Testis (tissue), 2 donors: ENCODE measurements at regions not wholly inside any gene's neighbourhood (a gene's known extent, or its start where the extent isn't known, plus 50 kb on each side); places are given as distances from the start of the nearest gene placed in this dataset.

Experiments
- DNase-seq: peaks from one replicate; pipeline ENCODE4 v3.0.0-alpha.2; 2019
- H3K27ac ChIP-seq, 2 donors: fragments of 200-600 bp; sonication (generic); one replicate each; pipeline ENCODE4 v1.5.1; 2019
- H3K27me3 ChIP-seq: fragments of 200-600 bp; sonication (generic); one replicate; pipeline ENCODE4 v1.5.1; 2019
- H3K36me3 ChIP-seq: fragments of 200-600 bp; sonication (generic); one replicate; pipeline ENCODE4 v1.5.1; 2017; ENCODE audit warnings: low read depth; ENCODE audit errors: missing control alignments
- H3K4me1 ChIP-seq: fragments of 200-600 bp; sonication (generic); one replicate; pipeline ENCODE4 v1.5.1; 2019
- H3K4me3 ChIP-seq, 2 donors: fragments of 200-600 bp; sonication (generic); one replicate each; pipeline ENCODE4 v1.5.1; 2017 to 2019
- H3K9me3 ChIP-seq: fragments of 200-600 bp; sonication (generic); one replicate; pipeline ENCODE4 v1.5.1; 2017
- POLR2A ChIP-seq: fragments of 450-650 bp; IDR thresholded peaks from one replicate; pipeline ENCODE4 v1.6.1; 2017; ENCODE audit warnings: antibody characterized with exemption, mild to moderate bottlenecking, moderate library complexity
- WGBS, 2 donors: methylation state at CpG; one replicate each; pipeline ENCODE4 v1.1.5; 2018; 5-methylcytosine and 5-hydroxymethylcytosine counted together
- intact Hi-C: fragments of 100-400 bp; cut with DNase I; formaldehyde crosslinking; loops from one replicate; pipeline ENCODE4 v1.15.1; 2023; ENCODE audit warnings: low total_unique reads
- TF ChIP-seq, protein P1 (sequence below), 3 experiments: fragments of 450-650 bp in 2 of 3; fragments of 200-600 bp in 1 of 3; sonication (generic) in 1 of 3; IDR thresholded peaks; one replicate each; pipeline ENCODE4 v1.5.1; 2016 to 2019; ENCODE audit warnings: antibody characterized with exemption in 3 of 3, mild to moderate bottlenecking in 2 of 3, moderate library complexity in 1 of 3

DNA sequence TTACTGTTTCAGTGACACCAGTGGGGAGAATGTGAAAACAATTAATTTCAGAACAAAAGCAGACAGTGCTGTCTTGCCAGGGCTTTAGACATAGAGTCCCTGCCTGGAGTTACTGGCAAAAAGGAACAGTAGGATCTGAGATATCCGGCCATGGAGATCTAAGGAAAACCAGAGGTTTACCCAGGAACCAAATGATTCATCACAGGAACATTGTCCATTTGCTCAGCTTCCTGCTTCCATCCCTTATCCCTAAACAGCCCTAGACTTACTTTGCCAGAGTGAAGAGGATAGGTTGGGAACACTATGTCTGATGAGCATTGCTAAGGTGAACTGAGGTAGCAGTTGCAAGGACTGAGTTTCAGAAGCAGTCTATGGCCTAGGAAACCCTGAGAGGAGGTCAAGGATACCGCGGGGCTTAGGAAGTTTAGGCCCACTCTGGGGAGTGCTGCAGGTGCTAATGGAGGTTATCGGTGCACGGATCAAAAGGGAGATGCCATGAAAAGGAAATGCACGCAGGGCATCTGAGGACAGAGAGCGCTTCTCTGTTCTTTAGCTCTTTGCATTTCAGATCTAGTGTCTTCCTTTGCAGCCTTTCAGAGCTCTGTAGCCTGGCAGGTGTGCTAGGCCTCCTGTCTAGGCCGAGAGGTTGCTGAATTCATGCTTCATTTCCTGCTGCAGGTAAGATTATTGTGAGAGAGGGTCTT, 223.9 kb downstream of the CDCA7 start:
- Histone ChIP-seq H3K27me3 (no peaks in the 10 kb centered on the region), H3K4me3 (no peak overlapping the region), H3K27ac (no peak overlapping the region), H3K36me3 (no peaks in the 10 kb centered on the region), H3K4me1 (no peaks in the 10 kb centered on the region), H3K9me3 (no peaks in the 10 kb centered on the region)
- intact Hi-C loops, result no loop called here
- WGBS, 2 donors, result 91 to 94% methylated on average over 8 of the region's 8 CpGs
- TF ChIP-seq, protein P1, sequence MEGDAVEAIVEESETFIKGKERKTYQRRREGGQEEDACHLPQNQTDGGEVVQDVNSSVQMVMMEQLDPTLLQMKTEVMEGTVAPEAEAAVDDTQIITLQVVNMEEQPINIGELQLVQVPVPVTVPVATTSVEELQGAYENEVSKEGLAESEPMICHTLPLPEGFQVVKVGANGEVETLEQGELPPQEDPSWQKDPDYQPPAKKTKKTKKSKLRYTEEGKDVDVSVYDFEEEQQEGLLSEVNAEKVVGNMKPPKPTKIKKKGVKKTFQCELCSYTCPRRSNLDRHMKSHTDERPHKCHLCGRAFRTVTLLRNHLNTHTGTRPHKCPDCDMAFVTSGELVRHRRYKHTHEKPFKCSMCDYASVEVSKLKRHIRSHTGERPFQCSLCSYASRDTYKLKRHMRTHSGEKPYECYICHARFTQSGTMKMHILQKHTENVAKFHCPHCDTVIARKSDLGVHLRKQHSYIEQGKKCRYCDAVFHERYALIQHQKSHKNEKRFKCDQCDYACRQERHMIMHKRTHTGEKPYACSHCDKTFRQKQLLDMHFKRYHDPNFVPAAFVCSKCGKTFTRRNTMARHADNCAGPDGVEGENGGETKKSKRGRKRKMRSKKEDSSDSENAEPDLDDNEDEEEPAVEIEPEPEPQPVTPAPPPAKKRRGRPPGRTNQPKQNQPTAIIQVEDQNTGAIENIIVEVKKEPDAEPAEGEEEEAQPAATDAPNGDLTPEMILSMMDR (IDR thresholded peaks at IDR 0.05), result no peak
- no peak for TF ChIP-seq POLR2A
- no peak for DNase-seq

DNA sequence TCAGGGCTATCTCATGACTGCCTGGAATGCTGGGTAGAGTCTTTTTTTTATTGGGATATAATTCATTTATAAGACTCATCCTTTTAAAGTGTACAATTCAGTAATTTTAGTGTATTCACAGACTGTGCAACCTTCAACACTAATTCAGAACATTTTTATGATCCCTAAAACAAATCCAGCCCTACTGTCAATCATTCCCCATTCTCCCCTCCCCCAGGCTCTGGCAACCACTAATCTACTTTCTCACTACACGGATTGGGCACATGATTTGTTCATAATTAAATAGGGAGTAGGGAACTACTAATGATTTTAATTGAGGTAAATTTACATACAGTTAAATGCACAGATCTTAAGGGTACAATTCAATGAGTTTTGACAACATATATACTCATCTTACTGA, 225.7 kb downstream of the CDCA7 start:
- no peaks in the 10 kb centered on the region for H3K4me1 ChIP-seq
- H3K9me3 ChIP-seq, result no peaks in the 10 kb centered on the region
- no peak overlapping the region for H3K27ac ChIP-seq
- H3K4me3 ChIP-seq, result no peak overlapping the region
- 85 to 87% methylated on average over 1 of the region's 1 CpG for WGBS, 2 donors
- H3K27me3 ChIP-seq, result no peaks in the 10 kb centered on the region
- no peak for DNase-seq
- TF ChIP-seq, protein P1 (IDR thresholded peaks at IDR 0.05), result no peak
- no peak for TF ChIP-seq POLR2A
- no peaks in the 10 kb centered on the region for H3K36me3 ChIP-seq
- intact Hi-C loops, result no loop called here

DNA sequence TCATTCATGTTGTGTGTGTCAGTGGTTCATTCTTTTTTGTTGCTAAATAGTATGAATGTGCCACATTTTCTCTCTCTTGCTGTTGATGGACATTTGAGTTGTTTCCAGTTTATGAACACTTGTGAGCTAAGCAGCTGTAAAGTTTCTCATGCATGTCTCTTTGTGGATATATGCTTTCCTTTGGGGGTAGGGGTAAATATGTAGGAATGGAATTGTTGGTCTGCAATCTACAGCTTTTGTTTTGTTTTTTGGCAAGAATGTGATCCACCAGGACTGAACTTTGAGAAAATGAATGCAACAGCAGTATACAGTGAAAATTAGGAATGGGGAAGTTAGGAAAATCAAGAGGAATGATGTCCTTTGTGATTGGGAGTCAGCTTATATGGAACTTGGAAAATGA, 226.3 kb downstream of the CDCA7 start:
- intact Hi-C loops, result no loop called here
- H3K4me1 ChIP-seq, result no peaks in the 10 kb centered on the region
- H3K4me3 ChIP-seq, result no peak overlapping the region
- H3K36me3 ChIP-seq, result no peaks in the 10 kb centered on the region
- no peaks in the 10 kb centered on the region for H3K9me3 ChIP-seq
- H3K27me3 ChIP-seq, result no peaks in the 10 kb centered on the region
- DNase-seq, result no peak
- no peak overlapping the region for H3K27ac ChIP-seq
- TF ChIP-seq, protein P1 (IDR thresholded peaks at IDR 0.05), result no peak
- TF ChIP-seq POLR2A, result no peak

DNA sequence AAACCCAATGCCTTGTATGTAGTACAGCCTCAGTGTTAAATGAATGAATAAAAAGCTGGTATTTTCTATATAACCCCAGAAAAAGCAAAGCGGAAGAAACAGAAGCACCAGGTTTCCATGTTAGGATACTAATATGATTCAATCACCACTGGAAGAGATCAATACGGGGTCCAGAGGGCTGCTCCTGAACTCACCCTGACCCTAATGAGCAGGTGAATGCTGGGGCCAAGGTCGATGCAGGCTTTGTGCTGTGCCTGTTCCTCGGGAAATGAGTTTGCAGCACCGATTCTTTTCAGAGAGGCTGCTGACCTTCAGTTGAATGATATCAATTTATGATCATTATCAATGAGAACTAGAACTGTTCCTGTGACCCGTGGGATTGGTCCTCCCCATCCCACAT, 228.5 kb downstream of the CDCA7 start:
- no peaks in the 10 kb centered on the region for H3K27me3 ChIP-seq
- H3K36me3 ChIP-seq, result no peaks in the 10 kb centered on the region
- intact Hi-C loops, result no loop called here
- 74 to 75% methylated on average over 6 of the region's 6 CpGs for WGBS, 2 donors
- no peak overlapping the region for H3K27ac ChIP-seq
- H3K4me1 ChIP-seq, result no peaks in the 10 kb centered on the region
- no peaks in the 10 kb centered on the region for H3K9me3 ChIP-seq
- TF ChIP-seq, protein P1 (IDR thresholded peaks at IDR 0.05), result no peak
- no peak for TF ChIP-seq POLR2A
- DNase-seq, result no peak
- no peak overlapping the region for H3K4me3 ChIP-seq

DNA sequence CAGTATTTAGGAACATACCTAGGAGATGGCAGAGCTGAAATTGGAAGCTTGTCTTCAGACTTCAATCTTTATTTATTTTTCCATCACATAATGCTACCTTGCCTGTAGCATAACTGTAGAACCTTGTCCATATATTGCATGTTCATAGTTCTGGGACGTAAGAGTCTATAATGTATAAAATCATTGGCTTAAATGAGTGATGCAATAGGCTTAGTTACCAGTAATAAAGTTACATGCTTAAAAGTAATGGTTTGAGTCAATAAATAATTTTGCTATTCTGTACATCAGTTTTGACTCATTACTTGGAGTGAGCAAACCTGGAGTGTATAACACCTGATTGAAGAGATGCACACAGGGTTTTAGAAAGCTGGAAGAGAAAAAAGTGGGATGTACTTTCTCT, 229.3 kb downstream of the CDCA7 start:
- Histone ChIP-seq H3K27ac (no peak overlapping the region), H3K36me3 (no peaks in the 10 kb centered on the region), H3K9me3 (no peaks in the 10 kb centered on the region), H3K4me3 (no peak overlapping the region), H3K27me3 (no peaks in the 10 kb centered on the region), H3K4me1 (no peaks in the 10 kb centered on the region)
- no peak for DNase-seq
- intact Hi-C loops, result no loop called here
- no peak for TF ChIP-seq POLR2A
- TF ChIP-seq, protein P1 (IDR thresholded peaks at IDR 0.05), result no peak
- 92 to 100% methylated on average over 1 of the region's 1 CpG for WGBS, 2 donors
